ENCODE measurements at regions not wholly inside any gene's neighbourhood (a gene's known extent, or its start where the extent isn't known, plus 50 kb on each side); places are given as distances from the start of the nearest gene placed in this dataset.

DNA sequence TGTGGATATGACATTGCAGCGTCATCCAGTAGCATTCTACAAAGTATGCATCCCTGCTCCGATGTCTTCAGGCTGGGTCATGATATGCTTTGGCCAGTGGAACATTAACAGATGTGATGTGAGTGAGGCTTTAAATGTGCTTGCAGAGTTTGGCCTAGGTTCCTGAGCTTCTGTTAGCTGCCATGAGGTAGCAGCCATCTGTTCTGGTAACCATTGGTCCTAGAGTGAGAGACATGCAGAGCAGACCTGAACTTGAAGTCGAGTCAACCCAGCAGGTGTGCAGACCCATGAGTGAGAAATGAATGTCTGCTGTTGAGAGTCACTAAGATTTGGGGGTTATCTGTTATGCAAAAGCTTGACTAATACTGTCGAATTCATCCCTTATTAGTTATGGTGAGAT lies 73.8 kb upstream of the NABP1 start:
- DNase-seq (no peak), ATAC-seq (ENCODE audit: poor library complexity) (no peak)
- Mint-ChIP-seq H3K4me3 (no peak overlapping the region), H3K27me3 (no peaks in the 10 kb centered on the region), H3K27ac (no peak overlapping the region), H3K9me3 (no peaks in the 10 kb centered on the region), H3K36me3 (ENCODE audit: low read depth) (no peaks in the 10 kb centered on the region), H3K4me1 (ENCODE audit: low read depth) (no peaks in the 10 kb centered on the region)
- no peaks in the 10 kb centered on the region for H3K9me3 ChIP-seq (ENCODE audit: control insufficient read depth in 1 of 2, insufficient read depth in 1 of 2, low read length in 2 of 2)
- no peak overlapping the region for H3K4me3 ChIP-seq (ENCODE audit: low read length)
- no peaks in the 10 kb centered on the region for H3K4me1 ChIP-seq (ENCODE audit: insufficient read depth, low read length)
- no peaks in the 10 kb centered on the region for H3K36me3 ChIP-seq (ENCODE audit: insufficient read depth, low read length)
- TF ChIP-seq CTCF (IDR thresholded peaks at IDR 0.05): no peak
- CTCF ChIA-PET: interaction anchor here (0.6 kb wide), 1 partner anchor 1805 kb away, joined by 3 read pairs; no protein-coding TSS in a partner anchor
- no peaks in the 10 kb centered on the region for H3K27me3 ChIP-seq (ENCODE audit: control insufficient read depth in 1 of 2, insufficient read depth in 2 of 2, low read length in 2 of 2)
- H3K27ac ChIP-seq (ENCODE audit: low read depth in 1 of 2, low read length in 2 of 2): no peak overlapping the region
- intact Hi-C loops (cut with DNase I, micrococcal nuclease): no loop called here
- POLR2A ChIA-PET: interaction anchor here (0.6 kb wide), 1 partner anchor 23 kb away, joined by 3 read pairs; no protein-coding TSS in a partner anchor

DNA sequence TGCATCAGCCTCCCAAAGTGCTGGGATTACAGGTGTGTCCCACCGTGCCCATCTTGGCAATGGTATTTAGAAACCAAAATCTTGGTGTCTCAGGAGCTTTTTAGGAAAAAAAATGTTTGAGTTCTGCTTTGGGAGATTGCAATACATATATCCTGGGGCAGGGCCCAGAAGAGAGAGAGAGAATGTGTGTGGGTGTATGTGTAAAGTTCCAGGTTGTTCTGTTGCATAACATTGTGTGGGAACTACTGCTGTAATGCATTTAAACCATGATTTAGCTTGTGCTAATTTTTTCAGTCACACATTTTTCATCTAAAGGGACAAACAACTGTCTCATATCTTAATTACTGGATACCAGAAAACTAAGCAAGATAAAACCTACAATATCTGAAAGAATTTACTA lies 70.8 kb upstream of the NABP1 start:
- H3K27ac Mint-ChIP-seq: no peak overlapping the region
- H3K4me3 Mint-ChIP-seq: no peak overlapping the region
- DNase-seq (no peak), ATAC-seq (ENCODE audit: poor library complexity) (no peak)
- no peaks in the 10 kb centered on the region for H3K4me1 Mint-ChIP-seq (ENCODE audit: low read depth)
- H3K36me3 Mint-ChIP-seq (ENCODE audit: low read depth): no peaks in the 10 kb centered on the region
- TF ChIP-seq CTCF (IDR thresholded peaks at IDR 0.05): no peak
- intact Hi-C loops (cut with DNase I, micrococcal nuclease): no loop called here
- no peaks in the 10 kb centered on the region for H3K4me1 ChIP-seq (ENCODE audit: insufficient read depth, low read length)
- no peak overlapping the region for H3K27ac ChIP-seq (ENCODE audit: low read depth in 1 of 2, low read length in 2 of 2)
- ChIA-PET CTCF (interaction anchor here (1.2 to 1.4 kb wide), 2 partner anchors 23 to 29 kb away, joined by 3 to 4 read pairs; no protein-coding TSS in a partner anchor), POLR2A (interaction anchor here (1.2 kb wide), 1 partner anchor 69 kb away, joined by 3 read pairs; no protein-coding TSS in a partner anchor)
- H3K9me3 Mint-ChIP-seq: no peaks in the 10 kb centered on the region
- H3K4me3 ChIP-seq (ENCODE audit: low read length): no peak overlapping the region
- no peaks in the 10 kb centered on the region for H3K9me3 ChIP-seq (ENCODE audit: control insufficient read depth in 1 of 2, insufficient read depth in 1 of 2, low read length in 2 of 2)
- H3K27me3 Mint-ChIP-seq: no peaks in the 10 kb centered on the region
- no peaks in the 10 kb centered on the region for H3K27me3 ChIP-seq (ENCODE audit: control insufficient read depth in 1 of 2, insufficient read depth in 2 of 2, low read length in 2 of 2)
- H3K36me3 ChIP-seq (ENCODE audit: insufficient read depth, low read length): no peaks in the 10 kb centered on the region

DNA sequence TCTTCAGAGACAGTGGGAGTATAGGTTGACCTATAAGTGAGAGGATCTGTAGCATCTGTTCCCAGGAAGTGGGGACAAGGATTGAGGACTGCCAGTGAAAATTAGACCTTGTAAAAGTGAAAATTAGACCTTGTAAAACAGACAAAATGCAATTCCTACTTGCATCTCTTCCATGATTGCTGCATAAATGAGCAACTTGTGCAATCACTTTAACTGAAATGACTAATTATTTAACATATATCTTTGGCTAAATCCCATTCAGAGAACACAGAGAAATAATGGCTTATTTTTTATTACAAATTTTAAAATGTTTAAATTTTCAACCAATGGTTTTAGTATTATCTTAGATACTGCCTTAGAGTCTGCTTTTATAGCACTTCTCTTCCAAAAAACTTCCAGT lies 67.2 kb upstream of the NABP1 start:
- DNase-seq: no peak
- no peaks in the 10 kb centered on the region for H3K27me3 Mint-ChIP-seq
- H3K9me3 ChIP-seq (ENCODE audit: control insufficient read depth in 1 of 2, insufficient read depth in 1 of 2, low read length in 2 of 2): no peaks in the 10 kb centered on the region
- no peak overlapping the region for H3K4me3 Mint-ChIP-seq
- no peaks in the 10 kb centered on the region for H3K36me3 ChIP-seq (ENCODE audit: insufficient read depth, low read length)
- no peak overlapping the region for H3K27ac ChIP-seq (ENCODE audit: low read depth in 1 of 2, low read length in 2 of 2)
- intact Hi-C loops (cut with DNase I, micrococcal nuclease): no loop called here
- peaks cover 4% of the 10 kb centered on the region for H3K4me1 Mint-ChIP-seq (ENCODE audit: low read depth)
- H3K27me3 ChIP-seq (ENCODE audit: control insufficient read depth in 1 of 2, insufficient read depth in 2 of 2, low read length in 2 of 2): no peaks in the 10 kb centered on the region
- no peaks in the 10 kb centered on the region for H3K36me3 Mint-ChIP-seq (ENCODE audit: low read depth)
- TF ChIP-seq CTCF (IDR thresholded peaks at IDR 0.05): no peak
- CTCF ChIA-PET: no interaction called here
- no peaks in the 10 kb centered on the region for H3K9me3 Mint-ChIP-seq
- no peak for ATAC-seq (ENCODE audit: poor library complexity)
- no peaks in the 10 kb centered on the region for H3K4me1 ChIP-seq (ENCODE audit: insufficient read depth, low read length)
- no peak overlapping the region for H3K4me3 ChIP-seq (ENCODE audit: low read length)
- no peak overlapping the region for H3K27ac Mint-ChIP-seq
- POLR2A ChIA-PET: no interaction called here

Measured in CD4-positive, alpha-beta T cell (primary cell).